DND-41 (cell line): ENCODE measurements at regions not wholly inside any gene's neighbourhood (a gene's known extent, or its start where the extent isn't known, plus 50 kb on each side); places are given as distances from the start of the nearest gene placed in this dataset.

Experiments
- CTCF ChIP-seq: IDR thresholded peaks from 2 replicates; pipeline ENCODE4 v1.5.1; 2012; ENCODE audit warnings: borderline replicate concordance, low read length, moderate library complexity, mild to moderate bottlenecking; ENCODE audit not compliant: poor library complexity, severe bottlenecking; ENCODE audit errors: extremely low read depth
- EZH2 ChIP-seq: IDR thresholded peaks from 3 replicates; pipeline ENCODE4 v1.6.1; 2012; ENCODE audit warnings: borderline replicate concordance, low read depth, mild to moderate bottlenecking, moderate library complexity, low read length, inconsistent platforms; ENCODE audit not compliant: severe bottlenecking

- no peak for TF ChIP-seq CTCF
- TF ChIP-seq EZH2 = no peak
Observed at GRCh38 chr3:19822805-19823204, 111.2 kb downstream of the EFHB start.
